ENCODE measurements at regions not wholly inside any gene's neighbourhood (a gene's known extent, or its start where the extent isn't known, plus 50 kb on each side); places are given as distances from the start of the nearest gene placed in this dataset.

DNA sequence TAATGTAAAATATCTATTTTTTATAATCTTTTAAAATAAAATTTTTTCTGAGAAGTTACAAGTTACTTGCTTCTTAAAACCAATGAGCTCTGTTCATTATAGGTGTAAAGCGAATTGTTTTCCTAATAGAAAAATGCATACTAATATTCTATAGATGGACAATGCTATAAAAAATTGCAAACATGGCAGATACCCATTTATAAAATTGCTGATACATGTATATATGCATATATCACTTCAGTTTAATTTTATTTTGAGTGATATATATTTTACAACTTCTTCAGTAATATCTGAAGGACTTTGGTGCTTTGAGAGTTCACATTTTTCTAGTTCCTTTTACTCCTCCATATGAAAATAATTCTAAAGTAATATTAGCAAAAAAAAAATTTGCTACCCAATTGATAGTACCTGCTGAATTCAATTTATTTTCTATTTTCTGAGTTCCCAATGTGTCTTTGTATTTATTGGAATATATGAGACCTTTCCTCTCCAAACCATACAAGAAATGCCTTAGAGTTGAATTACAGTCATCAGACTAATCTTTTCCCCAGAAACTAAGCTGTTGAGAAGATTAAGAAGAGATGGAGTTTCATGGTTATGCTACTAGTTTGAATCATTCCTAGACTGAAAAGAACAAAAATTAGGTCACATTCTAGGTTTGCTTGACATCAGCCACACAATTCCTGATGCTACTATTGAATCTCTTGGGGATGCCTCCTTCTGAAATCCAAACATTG is 1937.5 kb upstream of the SEL1L start:
- H3K27me3 ChIP-seq (ENCODE audit: control insufficient read depth, insufficient read depth, low read length): no peaks in the 10 kb centered on the region
- no peak overlapping the region for H3K27ac ChIP-seq
- no peaks in the 10 kb centered on the region for H3K36me3 ChIP-seq (ENCODE audit: control insufficient read depth, insufficient read depth, low read length)
- H3K9ac ChIP-seq: no peak overlapping the region
- no peaks in the 10 kb centered on the region for H3K4me1 ChIP-seq
- no peak overlapping the region for H3K4me3 ChIP-seq (ENCODE audit: low read depth, low read length)
- no peak overlapping the region for H2AFZ ChIP-seq
- H3K9me3 ChIP-seq (ENCODE audit: control insufficient read depth, low read length): no peaks in the 10 kb centered on the region
- TF ChIP-seq CTCF (IDR thresholded peaks at IDR 0.05): no peak
- H3K79me2 ChIP-seq: no peaks in the 10 kb centered on the region
- H3K4me2 ChIP-seq (ENCODE audit: low read length): no peak overlapping the region

- Histone ChIP-seq H3K9me3 (ENCODE audit: control insufficient read depth, low read length) (no peaks in the 10 kb centered on the region), H3K27me3 (ENCODE audit: control insufficient read depth, insufficient read depth, low read length) (no peaks in the 10 kb centered on the region), H3K36me3 (ENCODE audit: control insufficient read depth, insufficient read depth, low read length) (no peaks in the 10 kb centered on the region), H3K79me2 (no peaks in the 10 kb centered on the region), H3K4me2 (ENCODE audit: low read length) (no peak overlapping the region), H3K4me1 (no peaks in the 10 kb centered on the region), H2AFZ (no peak overlapping the region), H3K9ac (no peak overlapping the region), H3K27ac (no peak overlapping the region), H3K4me3 (ENCODE audit: low read depth, low read length) (no peak overlapping the region)
- TF ChIP-seq CTCF (IDR thresholded peaks at IDR 0.05): no peak
Measured at GRCh38 chr14:83473416-83474235, 1940.0 kb upstream of the SEL1L start.

GRCh38 chr14:83478741-83479140 is 1945.1 kb upstream of the SEL1L start:
- Histone ChIP-seq H3K4me3 (ENCODE audit: low read depth, low read length) (no peak overlapping the region), H3K9ac (no peak overlapping the region), H3K79me2 (no peaks in the 10 kb centered on the region), H3K9me3 (ENCODE audit: control insufficient read depth, low read length) (no peaks in the 10 kb centered on the region), H2AFZ (no peak overlapping the region), H3K4me1 (peaks cover 3% of the 10 kb centered on the region), H3K27me3 (ENCODE audit: control insufficient read depth, insufficient read depth, low read length) (no peaks in the 10 kb centered on the region), H3K27ac (no peak overlapping the region), H3K36me3 (ENCODE audit: control insufficient read depth, insufficient read depth, low read length) (no peaks in the 10 kb centered on the region), H3K4me2 (ENCODE audit: low read length) (no peak overlapping the region)
- TF ChIP-seq CTCF (IDR thresholded peaks at IDR 0.05): no peak

DNA sequence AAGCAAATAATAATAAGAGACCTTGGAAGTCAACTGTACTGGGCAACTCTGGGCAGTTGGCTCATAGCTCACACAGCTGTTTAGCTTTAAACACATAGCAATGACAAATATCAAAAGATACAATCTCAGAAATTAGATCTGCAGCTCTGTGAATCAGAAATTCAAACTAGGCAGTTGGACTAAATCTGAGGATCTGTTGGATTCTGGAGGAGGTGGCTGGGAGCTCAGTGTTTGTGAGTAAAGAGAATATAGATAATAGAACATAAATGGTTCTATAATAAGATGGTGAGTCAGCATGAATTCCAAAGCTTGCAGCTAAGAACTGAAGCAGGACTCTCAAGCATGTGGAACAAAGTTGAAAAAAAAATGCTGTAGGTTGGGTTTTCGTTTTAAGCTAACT is 1949.4 kb upstream of the SEL1L start:
- no peak overlapping the region for H3K4me2 ChIP-seq (ENCODE audit: low read length)
- no peaks in the 10 kb centered on the region for H3K27me3 ChIP-seq (ENCODE audit: control insufficient read depth, insufficient read depth, low read length)
- H3K36me3 ChIP-seq (ENCODE audit: control insufficient read depth, insufficient read depth, low read length): no peaks in the 10 kb centered on the region
- H2AFZ ChIP-seq: no peak overlapping the region
- H3K27ac ChIP-seq: no peak overlapping the region
- no peak overlapping the region for H3K4me3 ChIP-seq (ENCODE audit: low read depth, low read length)
- H3K79me2 ChIP-seq: no peaks in the 10 kb centered on the region
- peaks cover 3% of the 10 kb centered on the region for H3K4me1 ChIP-seq
- TF ChIP-seq CTCF (IDR thresholded peaks at IDR 0.05): no peak
- H3K9me3 ChIP-seq (ENCODE audit: control insufficient read depth, low read length): no peaks in the 10 kb centered on the region
- H3K9ac ChIP-seq: no peak overlapping the region
